HCT116 (cell line): ENCODE measurements at regions not wholly inside any gene's neighbourhood (a gene's known extent, or its start where the extent isn't known, plus 50 kb on each side); places are given as distances from the start of the nearest gene placed in this dataset.

Experiments
- ATAC-seq: fragments of 200-7000 bp; cut with Tn5 transposase; 2 replicates; pipeline ENCODE4 v1.9.1; 2020; ENCODE audit warnings: mild to moderate bottlenecking, moderate library complexity
- BruUV-seq: library from RNA; stranded (reverse); fragments of 400-500 nt; replicated peaks from 2 replicates; lab custom pipeline; 2021; lab: Mats Ljungman, UMichigan
- CTCF ChIA-PET: fragments of 300-600 bp; sonication (Branson Sonifier 250); formaldehyde crosslinking; loops from one replicate; lab custom pipeline; 2021; ENCODE audit warnings: antibody characterized with exemption; lab: Charles Lee
- POLR2A ChIA-PET: fragments of 300-600, 350-600 bp; sonication (Branson Sonifier 250); formaldehyde crosslinking; loops from one replicate; lab custom pipeline; 2021; ENCODE audit warnings: antibody characterized with exemption; lab: Charles Lee
- RAD21 ChIA-PET, 2 experiments: fragments of 300-600 bp; sonication (Branson Sonifier 250); formaldehyde crosslinking; loops; one replicate each; lab custom pipeline; 2023; ENCODE audit warnings: low total read pairs in 2 of 2; ENCODE audit not compliant: uncharacterized antibody in 2 of 2, unreplicated experiment in 2 of 2, low non-redundant PET in 1 of 2; lab: Charles Lee
- DNase-seq: peaks from one replicate; pipeline ENCODE4 v3.0.0-alpha.2; 2010; ENCODE audit warnings: low read depth, low spot score
- H2AFZ ChIP-seq: fragments of 200-600 bp; shearing (Covaris generic), sonication (generic); 2 replicates; pipeline ENCODE4 v1.6.1; 2017; ENCODE audit warnings: low read depth, mixed run types, mixed read lengths, antibody characterized with exemption, low read length; ENCODE audit not compliant: poor library complexity, severe bottlenecking
- H3K27ac ChIP-seq: 2 replicates; pipeline ENCODE4 v1.5.1; 2012; ENCODE audit warnings: low read depth, low read length
- H3K27me3 ChIP-seq: fragments of 200-600 bp; sonication (generic); 2 replicates; pipeline ENCODE4 v1.6.1; 2016; ENCODE audit warnings: mixed run types, low read length, mixed read lengths; ENCODE audit not compliant: insufficient read depth
- H3K36me3 ChIP-seq, 2 experiments: fragments of 200-500 bp in 1 of 2; fragments of 200-600 bp in 1 of 2; sonication (Bioruptor generic) in 1 of 2; sonication (generic) in 1 of 2; 2 replicates each; pipeline versions ENCODE4 v1.5.1 to v1.6.1; 2014 to 2016; ENCODE audit warnings: low read length in 2 of 2, inconsistent platforms in 1 of 2, mixed read lengths in 1 of 2, mixed run types in 1 of 2; ENCODE audit not compliant: insufficient read depth in 2 of 2, control insufficient read depth in 1 of 2
- H3K4me1 ChIP-seq, 2 experiments: fragments of 200-600 bp in 1 of 2; sonication (generic) in 1 of 2; 2 replicates each; pipeline versions ENCODE4 v1.5.1 to v1.6.1; 2012 to 2017; ENCODE audit warnings: low read length in 2 of 2, inconsistent platforms in 1 of 2, mild to moderate bottlenecking in 1 of 2, mixed read lengths in 1 of 2, mixed run types in 1 of 2, moderate library complexity in 1 of 2; ENCODE audit not compliant: insufficient read depth in 2 of 2, control insufficient read depth in 1 of 2
- H3K4me2 ChIP-seq: fragments of 200-600 bp; sonication (generic); 2 replicates; pipeline ENCODE4 v1.6.1; 2017; ENCODE audit warnings: mixed run types, low read length, mixed read lengths
- H3K4me3 ChIP-seq, 2 experiments: fragments of 200-600 bp in 1 of 2; sonication (generic) in 1 of 2; replicated peaks in 1 of 2; 2 replicates each; pipeline ENCODE4 v1.5.1; 2011 to 2016; ENCODE audit warnings: low read length in 2 of 2, control low read depth in 1 of 2, low read depth in 1 of 2, mild to moderate bottlenecking in 1 of 2, mixed read lengths in 1 of 2, mixed run types in 1 of 2
- H3K79me2 ChIP-seq: fragments of 200-600 bp; sonication (generic); 2 replicates; pipeline ENCODE4 v1.6.1; 2017; ENCODE audit warnings: mild to moderate bottlenecking, mixed run types, low read length, moderate library complexity, mixed read lengths; ENCODE audit not compliant: insufficient read depth
- H3K9ac ChIP-seq: fragments of 200-600 bp; sonication (generic); 2 replicates; pipeline ENCODE4 v1.6.1; 2016; ENCODE audit warnings: low read length, mixed read lengths
- H3K9me2 ChIP-seq: fragments of 200-600 bp; sonication (generic), shearing (Covaris generic); 2 replicates; pipeline ENCODE4 v1.6.1; 2017; ENCODE audit warnings: mixed run types, mild to moderate bottlenecking, moderate library complexity; ENCODE audit not compliant: insufficient read depth
- H3K9me3 ChIP-seq, 2 experiments: fragments of 200-500 bp in 1 of 2; fragments of 200-600 bp in 1 of 2; sonication (Bioruptor generic) in 1 of 2; sonication (generic) in 1 of 2; 2 replicates each; pipeline ENCODE4 v1.6.1; 2014 to 2017; ENCODE audit warnings: low read length in 2 of 2, mixed read lengths in 2 of 2, inconsistent platforms in 1 of 2, low read depth in 1 of 2, mild to moderate bottlenecking in 1 of 2, mixed run types in 1 of 2, moderate library complexity in 1 of 2; ENCODE audit not compliant: control insufficient read depth in 1 of 2, insufficient read depth in 1 of 2
- H4K20me1 ChIP-seq: fragments of 200-600 bp; sonication (generic), shearing (Covaris generic); 2 replicates; pipeline ENCODE4 v1.6.1; 2017; ENCODE audit warnings: mixed run types, mild to moderate bottlenecking, moderate library complexity; ENCODE audit not compliant: insufficient read depth
- CEBPB ChIP-seq: IDR thresholded peaks from 2 replicates; pipeline ENCODE4 v1.6.1; 2012; ENCODE audit warnings: low read depth
- CTCF ChIP-seq, 3 experiments: fragments of 200-600 bp in 1 of 3; sonication (generic) in 1 of 3; IDR thresholded peaks in 2 of 3; conservative IDR thresholded peaks in 1 of 3; 2 replicates each; pipeline ENCODE4 v1.5.1; 2012 to 2017; ENCODE audit warnings: low read depth in 2 of 3, low read length in 2 of 3, antibody characterized with exemption in 1 of 3, borderline replicate concordance in 1 of 3, control low read depth in 1 of 3, mild to moderate bottlenecking in 1 of 3, mixed read lengths in 1 of 3, mixed run types in 1 of 3, moderate library complexity in 1 of 3; ENCODE audit not compliant: insufficient read depth in 1 of 3
- EGR1 ChIP-seq: IDR thresholded peaks from 2 replicates; pipeline ENCODE4 v1.6.1; 2012; ENCODE audit warnings: low read depth
- ELF1 ChIP-seq: IDR thresholded peaks from 2 replicates; pipeline ENCODE4 v1.6.1; 2012; ENCODE audit warnings: low read depth, borderline replicate concordance
- FOSL1 ChIP-seq: IDR thresholded peaks from 2 replicates; pipeline ENCODE4 v1.6.1; 2012; ENCODE audit warnings: low read depth
- JUND ChIP-seq: IDR thresholded peaks from 2 replicates; pipeline ENCODE4 v1.6.1; 2012
- MAX ChIP-seq: IDR thresholded peaks from 2 replicates; pipeline ENCODE4 v1.6.1; 2012
- POLR2A ChIP-seq: IDR thresholded peaks from 2 replicates; pipeline ENCODE4 v1.7.0; 2011; ENCODE audit warnings: borderline replicate concordance; ENCODE audit not compliant: insufficient read depth, insufficient read length; ENCODE audit errors: extremely low read depth
- RAD21 ChIP-seq: IDR thresholded peaks from 2 replicates; pipeline ENCODE4 v1.6.1; 2012; ENCODE audit warnings: low read depth, mild to moderate bottlenecking
- SIN3A ChIP-seq: IDR thresholded peaks from 2 replicates; pipeline ENCODE4 v1.6.1; 2012; ENCODE audit warnings: low read depth
- SP1 ChIP-seq: IDR thresholded peaks from 2 replicates; pipeline ENCODE4 v1.6.1; 2012; ENCODE audit warnings: low read depth
- SRF ChIP-seq: IDR thresholded peaks from 2 replicates; pipeline ENCODE4 v1.6.1; 2012; ENCODE audit warnings: low read depth
- TCF7L2 ChIP-seq: IDR thresholded peaks from 2 replicates; pipeline ENCODE4 v1.7.0; 2011; ENCODE audit warnings: borderline replicate concordance, inconsistent platforms; ENCODE audit not compliant: insufficient read depth, insufficient read length; ENCODE audit errors: extremely low read depth
- YY1 ChIP-seq: IDR thresholded peaks from 2 replicates; pipeline ENCODE4 v1.6.1; 2011; ENCODE audit warnings: low read length, low read depth, moderate library complexity, mild to moderate bottlenecking; ENCODE audit not compliant: insufficient replicate concordance; ENCODE audit errors: extremely low read depth
- ZFX ChIP-seq: fragments of 450-650 bp; IDR thresholded peaks from 2 replicates; pipeline ENCODE4 v1.6.1; 2017
- ZNF274 ChIP-seq: fragments of 200-500 bp; sonication (Bioruptor generic); IDR thresholded peaks from 2 replicates; pipeline ENCODE4 v1.6.1; 2014; ENCODE audit warnings: mild to moderate bottlenecking, low read depth, low read length, inconsistent platforms
- intact Hi-C: fragments of 100-400 bp; cut with micrococcal nuclease; formaldehyde crosslinking; loops from 2 replicates; pipeline ENCODE4 v1.10.0; 2022

- ChIA-PET RAD21 (no interaction called here), POLR2A (no interaction called here)
- H3K27me3 ChIP-seq, result peaks cover 17% of the 10 kb centered on the region; the same call in 1 of the 2 replicates
These were observed 191.5 kb downstream of the TEX29 start for GRCh38 chr13:111511805-111512504.

More at GRCh38 chr13:111511805-111512504, 191.5 kb downstream of the TEX29 start:
- no peak for TF ChIP-seq POLR2A
- no peak for TF ChIP-seq SRF
- no peak for TF ChIP-seq RAD21
- TF ChIP-seq SIN3A, result no peak
- no peak for TF ChIP-seq ZFX
- no peak for TF ChIP-seq SP1
- TF ChIP-seq JUND, result no peak
- no peak for TF ChIP-seq CTCF (IDR thresholded peaks at IDR 0.05 in 2 of 3, conservative IDR thresholded peaks at IDR 0.05 in 1 of 3; ENCODE audit: borderline replicate concordance in 1 of 3, insufficient read depth in 1 of 3, low read depth in 2 of 3, low read length in 2 of 3)
- TF ChIP-seq FOSL1, result no peak
- TF ChIP-seq ZNF274, result no peak
- no peak for TF ChIP-seq YY1
- no peak for TF ChIP-seq MAX
- no peak for TF ChIP-seq CEBPB
- TF ChIP-seq TCF7L2, result no peak
- TF ChIP-seq EGR1, result no peak
- no peak for TF ChIP-seq ELF1
- Histone ChIP-seq H3K4me2 (no peak overlapping the region), H4K20me1 (no peaks in the 10 kb centered on the region), H3K27ac (no peak overlapping the region), H2AFZ (no peak overlapping the region), H3K9me2 (no peaks in the 10 kb centered on the region), H3K9ac (no peak overlapping the region), H3K9me3 (no peaks in the 10 kb centered on the region), H3K4me3 (no peak overlapping the region), H3K79me2 (no peaks in the 10 kb centered on the region), H3K4me1 (no peaks in the 10 kb centered on the region), H3K36me3 (no peaks in the 10 kb centered on the region)
- CTCF ChIA-PET, result no interaction called here
- no TSS peak for BruUV-seq
- intact Hi-C loops, result no loop called here
- ATAC-seq (no peak), DNase-seq (no peak)
